ENCODE measurements at regions not wholly inside any gene's neighbourhood (a gene's known extent, or its start where the extent isn't known, plus 50 kb on each side); places are given as distances from the start of the nearest gene placed in this dataset.

- intact Hi-C loops (cut with DNase I) = no loop called here
- Histone ChIP-seq H3K27ac (ENCODE audit: low read depth in 2 of 2, low read length in 2 of 2) (no peak overlapping the region), H3K4me3 (ENCODE audit: low read length in 3 of 3) (no peak overlapping the region), H3K27me3 (ENCODE audit: control insufficient read depth, insufficient read depth, low read length) (no peaks in the 10 kb centered on the region), H3K9me3 (ENCODE audit: control insufficient read depth in 2 of 3, insufficient read depth in 1 of 3, low read length in 3 of 3) (no peaks in the 10 kb centered on the region), H3K36me3 (ENCODE audit: control insufficient read depth in 2 of 3, insufficient read depth in 3 of 3, low read length in 3 of 3) (no peaks in the 10 kb centered on the region), H3K4me1 (ENCODE audit: control insufficient read depth in 2 of 3, insufficient read depth in 2 of 3, low read depth in 1 of 3, low read length in 3 of 3) (no peaks in the 10 kb centered on the region), H3K9ac (ENCODE audit: low read length in 3 of 3) (no peak overlapping the region)
- DNase-seq (no peak), FAIRE-seq (no peak)
- no peak for TF ChIP-seq CTCF (IDR thresholded peaks at IDR 0.05; ENCODE audit: borderline replicate concordance, extremely low read depth, insufficient read depth)
Measured at GRCh38 chr1:164473544-164473943, 85.4 kb upstream of the PBX1 start.

GRCh38 chr1:164475834-164476233 lies 83.2 kb upstream of the PBX1 start:
- H3K4me3 ChIP-seq (ENCODE audit: low read length in 3 of 3) = no peak overlapping the region
- intact Hi-C loops (cut with DNase I) = no loop called here
- no peak for TF ChIP-seq CTCF (IDR thresholded peaks at IDR 0.05; ENCODE audit: borderline replicate concordance, extremely low read depth, insufficient read depth)
- no peak overlapping the region for H3K27ac ChIP-seq (ENCODE audit: low read depth in 2 of 2, low read length in 2 of 2)
- H3K4me1 ChIP-seq (ENCODE audit: control insufficient read depth in 2 of 3, insufficient read depth in 2 of 3, low read depth in 1 of 3, low read length in 3 of 3) = no peaks in the 10 kb centered on the region
- no peaks in the 10 kb centered on the region for H3K27me3 ChIP-seq (ENCODE audit: control insufficient read depth, insufficient read depth, low read length)
- no peaks in the 10 kb centered on the region for H3K36me3 ChIP-seq (ENCODE audit: control insufficient read depth in 2 of 3, insufficient read depth in 3 of 3, low read length in 3 of 3)
- H3K9me3 ChIP-seq (ENCODE audit: control insufficient read depth in 2 of 3, insufficient read depth in 1 of 3, low read length in 3 of 3) = no peaks in the 10 kb centered on the region
- H3K9ac ChIP-seq (ENCODE audit: low read length in 3 of 3) = no peak overlapping the region
- no peak for DNase-seq
- no peak for FAIRE-seq

- Histone ChIP-seq H3K9me3 (ENCODE audit: control insufficient read depth in 2 of 3, insufficient read depth in 1 of 3, low read length in 3 of 3) (no peaks in the 10 kb centered on the region), H3K4me3 (ENCODE audit: low read length in 3 of 3) (no peak overlapping the region), H3K27me3 (ENCODE audit: control insufficient read depth, insufficient read depth, low read length) (no peaks in the 10 kb centered on the region), H3K9ac (ENCODE audit: low read length in 3 of 3) (no peak overlapping the region), H3K36me3 (ENCODE audit: control insufficient read depth in 2 of 3, insufficient read depth in 3 of 3, low read length in 3 of 3) (no peaks in the 10 kb centered on the region), H3K4me1 (ENCODE audit: control insufficient read depth in 2 of 3, insufficient read depth in 2 of 3, low read depth in 1 of 3, low read length in 3 of 3) (no peaks in the 10 kb centered on the region), H3K27ac (ENCODE audit: low read depth in 2 of 2, low read length in 2 of 2) (no peak overlapping the region)
- DNase-seq = no peak
- intact Hi-C loops (cut with DNase I) = no loop called here
- no peak for TF ChIP-seq CTCF (IDR thresholded peaks at IDR 0.05; ENCODE audit: borderline replicate concordance, extremely low read depth, insufficient read depth)
- no peak for FAIRE-seq
Measured at GRCh38 chr1:164477343-164477742, 81.6 kb upstream of the PBX1 start.

- Histone ChIP-seq H3K36me3 (ENCODE audit: control insufficient read depth in 2 of 3, insufficient read depth in 3 of 3, low read length in 3 of 3) (no peaks in the 10 kb centered on the region), H3K9ac (ENCODE audit: low read length in 3 of 3) (no peak overlapping the region), H3K4me3 (ENCODE audit: low read length in 3 of 3) (no peak overlapping the region), H3K27ac (ENCODE audit: low read depth in 2 of 2, low read length in 2 of 2) (no peak overlapping the region), H3K4me1 (ENCODE audit: control insufficient read depth in 2 of 3, insufficient read depth in 2 of 3, low read depth in 1 of 3, low read length in 3 of 3) (no peaks in the 10 kb centered on the region), H3K9me3 (ENCODE audit: control insufficient read depth in 2 of 3, insufficient read depth in 1 of 3, low read length in 3 of 3) (no peaks in the 10 kb centered on the region), H3K27me3 (ENCODE audit: control insufficient read depth, insufficient read depth, low read length) (no peaks in the 10 kb centered on the region)
- TF ChIP-seq CTCF (IDR thresholded peaks at IDR 0.05; ENCODE audit: borderline replicate concordance, extremely low read depth, insufficient read depth) = no peak
- FAIRE-seq (no peak), DNase-seq (no peak)
- intact Hi-C loops (cut with DNase I) = no loop called here
Measured at GRCh38 chr1:164479242-164479641, 79.7 kb upstream of the PBX1 start.

Data from kidney (tissue), 13 donors.